ENCODE measurements at regions not wholly inside any gene's neighbourhood (a gene's known extent, or its start where the extent isn't known, plus 50 kb on each side); places are given as distances from the start of the nearest gene placed in this dataset.

DNA sequence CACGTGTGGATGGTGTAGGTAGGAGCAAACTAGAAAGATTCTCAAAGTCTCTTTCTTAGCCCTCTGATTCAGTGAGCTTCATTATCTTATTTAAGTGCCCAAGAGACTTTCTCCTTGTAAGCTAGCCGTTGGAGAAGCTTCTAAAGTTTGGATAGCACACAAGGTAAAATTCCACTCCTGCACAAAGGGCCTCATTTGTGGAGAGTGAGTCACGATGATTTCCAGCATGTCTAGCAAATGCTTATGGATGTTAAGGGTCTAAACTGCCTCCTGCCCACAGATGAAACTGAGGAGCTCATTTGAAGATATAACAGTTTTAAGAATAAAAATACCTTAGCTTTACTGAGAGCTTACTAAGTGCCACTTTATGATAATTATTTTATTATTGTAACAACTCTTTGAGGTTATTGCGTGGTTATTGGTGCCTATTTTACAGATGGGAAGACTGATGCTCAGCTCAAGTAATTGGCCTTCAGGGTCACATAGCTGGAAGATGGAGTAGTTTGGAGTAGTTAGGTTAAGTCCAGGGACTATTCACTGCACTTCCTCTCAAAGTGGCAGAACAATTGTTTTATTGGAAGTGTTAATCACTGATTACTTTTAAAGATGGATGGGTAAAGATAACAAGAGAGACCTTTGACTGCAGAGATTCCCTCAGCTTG lies 78.7 kb upstream of the HIF1A start:
- TF ChIP-seq, protein P1, sequence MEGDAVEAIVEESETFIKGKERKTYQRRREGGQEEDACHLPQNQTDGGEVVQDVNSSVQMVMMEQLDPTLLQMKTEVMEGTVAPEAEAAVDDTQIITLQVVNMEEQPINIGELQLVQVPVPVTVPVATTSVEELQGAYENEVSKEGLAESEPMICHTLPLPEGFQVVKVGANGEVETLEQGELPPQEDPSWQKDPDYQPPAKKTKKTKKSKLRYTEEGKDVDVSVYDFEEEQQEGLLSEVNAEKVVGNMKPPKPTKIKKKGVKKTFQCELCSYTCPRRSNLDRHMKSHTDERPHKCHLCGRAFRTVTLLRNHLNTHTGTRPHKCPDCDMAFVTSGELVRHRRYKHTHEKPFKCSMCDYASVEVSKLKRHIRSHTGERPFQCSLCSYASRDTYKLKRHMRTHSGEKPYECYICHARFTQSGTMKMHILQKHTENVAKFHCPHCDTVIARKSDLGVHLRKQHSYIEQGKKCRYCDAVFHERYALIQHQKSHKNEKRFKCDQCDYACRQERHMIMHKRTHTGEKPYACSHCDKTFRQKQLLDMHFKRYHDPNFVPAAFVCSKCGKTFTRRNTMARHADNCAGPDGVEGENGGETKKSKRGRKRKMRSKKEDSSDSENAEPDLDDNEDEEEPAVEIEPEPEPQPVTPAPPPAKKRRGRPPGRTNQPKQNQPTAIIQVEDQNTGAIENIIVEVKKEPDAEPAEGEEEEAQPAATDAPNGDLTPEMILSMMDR (IDR thresholded peaks at IDR 0.05): no peak
- TF ChIP-seq POLR2A (IDR thresholded peaks at IDR 0.05): no peak

Measured in testis (tissue), 2 donors.